ENCODE measurements at regions not wholly inside any gene's neighbourhood (a gene's known extent, or its start where the extent isn't known, plus 50 kb on each side); places are given as distances from the start of the nearest gene placed in this dataset.

GRCh38 chr12:115785548-115785947, 491.9 kb downstream of the MED13L start:
- CTCF ChIA-PET: no interaction called here
- Mint-ChIP-seq H3K4me1 (ENCODE audit: insufficient read depth, unreplicated experiment) (no peaks in the 10 kb centered on the region), H3K9me3 (ENCODE audit: unreplicated experiment) (no peaks in the 10 kb centered on the region), H3K27ac (ENCODE audit: low read depth, unreplicated experiment) (no peak overlapping the region), H3K36me3 (ENCODE audit: insufficient read depth, unreplicated experiment) (no peaks in the 10 kb centered on the region), H3K4me3 (ENCODE audit: unreplicated experiment) (no peak overlapping the region), H3K27me3 (ENCODE audit: insufficient read depth, unreplicated experiment) (peaks cover 43% of the 10 kb centered on the region)
- intact Hi-C loops (cut with micrococcal nuclease): no loop called here
- TF ChIP-seq CTCF (IDR thresholded peaks at IDR 0.05; ENCODE audit: unreplicated experiment): no peak
- no peak for DNase-seq (ENCODE audit: unreplicated experiment)
- no TSS peak for BruUV-seq (replicated peaks)
- POLR2A ChIA-PET: no interaction called here

- intact Hi-C loops (cut with micrococcal nuclease): no loop called here
- DNase-seq (ENCODE audit: unreplicated experiment): no peak
- no peaks in the 10 kb centered on the region for H3K36me3 Mint-ChIP-seq (ENCODE audit: insufficient read depth, unreplicated experiment)
- H3K4me1 Mint-ChIP-seq (ENCODE audit: insufficient read depth, unreplicated experiment): no peaks in the 10 kb centered on the region
- TF ChIP-seq CTCF (IDR thresholded peaks at IDR 0.05; ENCODE audit: unreplicated experiment): no peak
- H3K27me3 Mint-ChIP-seq (ENCODE audit: insufficient read depth, unreplicated experiment): peaks cover 41% of the 10 kb centered on the region
- no peak overlapping the region for H3K27ac Mint-ChIP-seq (ENCODE audit: low read depth, unreplicated experiment)
- no peak overlapping the region for H3K4me3 Mint-ChIP-seq (ENCODE audit: unreplicated experiment)
- BruUV-seq (replicated peaks): no TSS peak
- peaks cover 8% of the 10 kb centered on the region for H3K9me3 Mint-ChIP-seq (ENCODE audit: unreplicated experiment)
- CTCF ChIA-PET: no interaction called here
- POLR2A ChIA-PET: no interaction called here
These were observed 501.1 kb downstream of the MED13L start for GRCh38 chr12:115776399-115776798.

- BruUV-seq (replicated peaks): no TSS peak
- no peak for DNase-seq (ENCODE audit: unreplicated experiment)
- H3K36me3 Mint-ChIP-seq (ENCODE audit: insufficient read depth, unreplicated experiment): no peaks in the 10 kb centered on the region
- TF ChIP-seq CTCF (IDR thresholded peaks at IDR 0.05; ENCODE audit: unreplicated experiment): no peak
- H3K27me3 Mint-ChIP-seq (ENCODE audit: insufficient read depth, unreplicated experiment): peaks cover 43% of the 10 kb centered on the region
- peaks cover 8% of the 10 kb centered on the region for H3K9me3 Mint-ChIP-seq (ENCODE audit: unreplicated experiment)
- ChIA-PET POLR2A (no interaction called here), CTCF (interaction anchor here (0.9 to 2.0 kb wide), 2 partner anchors 118 to 1111 kb away, joined by 4 to 6 read pairs; no protein-coding TSS in a partner anchor)
- intact Hi-C loops (cut with micrococcal nuclease): no loop called here
- H3K4me1 Mint-ChIP-seq (ENCODE audit: insufficient read depth, unreplicated experiment): no peaks in the 10 kb centered on the region
- H3K4me3 Mint-ChIP-seq (ENCODE audit: unreplicated experiment): no peak overlapping the region
- no peak overlapping the region for H3K27ac Mint-ChIP-seq (ENCODE audit: low read depth, unreplicated experiment)
These were observed 503.2 kb downstream of the MED13L start for GRCh38 chr12:115774148-115774895.

GRCh38 chr12:115771601-115772000, 505.9 kb downstream of the MED13L start:
- Mint-ChIP-seq H3K4me1 (ENCODE audit: insufficient read depth, unreplicated experiment) (no peaks in the 10 kb centered on the region), H3K4me3 (ENCODE audit: unreplicated experiment) (no peak overlapping the region), H3K27ac (ENCODE audit: low read depth, unreplicated experiment) (no peak overlapping the region), H3K9me3 (ENCODE audit: unreplicated experiment) (peaks cover 9% of the 10 kb centered on the region), H3K36me3 (ENCODE audit: insufficient read depth, unreplicated experiment) (peaks cover 3% of the 10 kb centered on the region), H3K27me3 (ENCODE audit: insufficient read depth, unreplicated experiment) (peaks cover 35% of the 10 kb centered on the region)
- CTCF ChIA-PET: interaction anchor here (0.6 to 1.2 kb wide), 4 partner anchors 15 to 511 kb away, joined by 3 to 4 read pairs (median 4); no protein-coding TSS in a partner anchor
- POLR2A ChIA-PET: no interaction called here
- intact Hi-C loops (cut with micrococcal nuclease): no loop called here
- DNase-seq (ENCODE audit: unreplicated experiment): no peak
- BruUV-seq (replicated peaks): no TSS peak
- no peak for TF ChIP-seq CTCF (IDR thresholded peaks at IDR 0.05; ENCODE audit: unreplicated experiment)
